ENCODE measurements at regions not wholly inside any gene's neighbourhood (a gene's known extent, or its start where the extent isn't known, plus 50 kb on each side); places are given as distances from the start of the nearest gene placed in this dataset.

DNA sequence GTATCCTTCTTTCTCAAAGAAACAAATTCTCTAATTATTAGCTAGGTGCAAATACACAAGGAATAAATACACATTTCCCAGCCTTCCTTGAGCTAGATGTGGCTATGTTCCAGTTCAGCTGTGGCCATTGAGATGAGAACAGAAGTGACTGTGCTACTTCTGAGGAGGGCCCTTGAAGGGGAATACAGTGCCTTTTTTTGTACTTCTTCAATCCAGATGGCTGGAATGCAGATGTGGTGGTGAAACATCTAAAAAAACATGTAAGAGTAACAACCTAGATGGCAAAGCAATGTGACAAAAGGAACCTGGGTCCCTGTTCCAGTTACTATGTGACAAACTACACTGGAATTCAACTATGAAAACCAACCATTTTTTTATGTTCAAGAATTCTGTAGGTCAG lies 115.4 kb upstream of the DST start:
- CTCF ChIA-PET = interaction anchor here (0.6 to 14.3 kb wide), 30 partner anchors 8 to 388 kb away, joined by 3 to 404 read pairs (median 6); partner anchors contain the start of gene DST

DNA sequence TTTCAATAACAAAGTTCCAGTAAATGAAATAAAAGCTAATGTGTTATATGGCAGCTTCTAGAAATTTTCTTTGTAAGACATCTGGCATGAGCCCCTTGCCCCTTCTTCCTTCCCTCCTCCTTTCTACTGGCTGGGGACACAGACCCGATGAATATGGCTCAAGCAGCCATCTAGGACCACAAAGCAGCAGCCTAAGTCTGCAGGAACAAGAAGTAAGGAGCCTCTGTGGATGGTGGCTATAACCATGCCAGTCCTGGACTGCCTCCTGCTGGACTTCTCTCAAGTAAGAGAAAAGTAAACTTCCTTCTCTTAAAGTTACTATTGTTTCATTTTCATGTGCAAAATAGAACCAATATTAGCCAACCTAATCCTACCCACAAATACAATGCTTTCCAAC lies 114.9 kb upstream of the DST start:
- POLR2A ChIA-PET = interaction anchor here (0.7 to 11.3 kb wide), 16 partner anchors 9 to 129 kb away, joined by 3 to 192 read pairs (median 3); no protein-coding TSS in a partner anchor
- CTCF ChIA-PET = interaction anchor here (0.6 to 14.3 kb wide), 37 partner anchors 9 to 478 kb away, joined by 3 to 404 read pairs (median 5); partner anchors contain the start of gene DST
- no peak overlapping the region for H3K4me3 Mint-ChIP-seq (ENCODE audit: unreplicated experiment)
- H3K4me1 Mint-ChIP-seq (ENCODE audit: insufficient read depth, unreplicated experiment) = peaks cover 21% of the 10 kb centered on the region
- H3K27ac Mint-ChIP-seq (ENCODE audit: low read depth, unreplicated experiment) = no peak overlapping the region
- intact Hi-C loops (cut with micrococcal nuclease) = loop anchor here (1.0 to 2.0 kb wide), 2 partner anchors 48 to 121 kb away; no protein-coding TSS in a partner anchor
- H3K27me3 Mint-ChIP-seq (ENCODE audit: insufficient read depth, unreplicated experiment) = no peaks in the 10 kb centered on the region
- H3K9me3 Mint-ChIP-seq (ENCODE audit: unreplicated experiment) = no peaks in the 10 kb centered on the region
- peak; percentile 69 for DNase-seq (ENCODE audit: unreplicated experiment)
- no TSS peak for BruUV-seq (replicated peaks)
- TF ChIP-seq, protein P1, sequence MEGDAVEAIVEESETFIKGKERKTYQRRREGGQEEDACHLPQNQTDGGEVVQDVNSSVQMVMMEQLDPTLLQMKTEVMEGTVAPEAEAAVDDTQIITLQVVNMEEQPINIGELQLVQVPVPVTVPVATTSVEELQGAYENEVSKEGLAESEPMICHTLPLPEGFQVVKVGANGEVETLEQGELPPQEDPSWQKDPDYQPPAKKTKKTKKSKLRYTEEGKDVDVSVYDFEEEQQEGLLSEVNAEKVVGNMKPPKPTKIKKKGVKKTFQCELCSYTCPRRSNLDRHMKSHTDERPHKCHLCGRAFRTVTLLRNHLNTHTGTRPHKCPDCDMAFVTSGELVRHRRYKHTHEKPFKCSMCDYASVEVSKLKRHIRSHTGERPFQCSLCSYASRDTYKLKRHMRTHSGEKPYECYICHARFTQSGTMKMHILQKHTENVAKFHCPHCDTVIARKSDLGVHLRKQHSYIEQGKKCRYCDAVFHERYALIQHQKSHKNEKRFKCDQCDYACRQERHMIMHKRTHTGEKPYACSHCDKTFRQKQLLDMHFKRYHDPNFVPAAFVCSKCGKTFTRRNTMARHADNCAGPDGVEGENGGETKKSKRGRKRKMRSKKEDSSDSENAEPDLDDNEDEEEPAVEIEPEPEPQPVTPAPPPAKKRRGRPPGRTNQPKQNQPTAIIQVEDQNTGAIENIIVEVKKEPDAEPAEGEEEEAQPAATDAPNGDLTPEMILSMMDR (IDR thresholded peaks at IDR 0.05; ENCODE audit: unreplicated experiment) = peak; percentile 66
- no peaks in the 10 kb centered on the region for H3K36me3 Mint-ChIP-seq (ENCODE audit: insufficient read depth, unreplicated experiment)

More for the DNA sequence above, 115.4 kb upstream of the DST start:
- Mint-ChIP-seq H3K36me3 (ENCODE audit: insufficient read depth, unreplicated experiment) (no peaks in the 10 kb centered on the region), H3K27ac (ENCODE audit: low read depth, unreplicated experiment) (no peak overlapping the region), H3K4me3 (ENCODE audit: unreplicated experiment) (no peak overlapping the region), H3K9me3 (ENCODE audit: unreplicated experiment) (no peaks in the 10 kb centered on the region), H3K27me3 (ENCODE audit: insufficient read depth, unreplicated experiment) (no peaks in the 10 kb centered on the region), H3K4me1 (ENCODE audit: insufficient read depth, unreplicated experiment) (peaks cover 21% of the 10 kb centered on the region)
- no TSS peak for BruUV-seq (replicated peaks)
- intact Hi-C loops (cut with micrococcal nuclease) = no loop called here
- POLR2A ChIA-PET = interaction anchor here (0.9 to 11.3 kb wide), 14 partner anchors 9 to 130 kb away, joined by 3 to 192 read pairs (median 3); partner anchors contain the start of gene DST
- no peak for DNase-seq (ENCODE audit: unreplicated experiment)
- TF ChIP-seq, protein P1 (IDR thresholded peaks at IDR 0.05; ENCODE audit: unreplicated experiment) = no peak

DNA sequence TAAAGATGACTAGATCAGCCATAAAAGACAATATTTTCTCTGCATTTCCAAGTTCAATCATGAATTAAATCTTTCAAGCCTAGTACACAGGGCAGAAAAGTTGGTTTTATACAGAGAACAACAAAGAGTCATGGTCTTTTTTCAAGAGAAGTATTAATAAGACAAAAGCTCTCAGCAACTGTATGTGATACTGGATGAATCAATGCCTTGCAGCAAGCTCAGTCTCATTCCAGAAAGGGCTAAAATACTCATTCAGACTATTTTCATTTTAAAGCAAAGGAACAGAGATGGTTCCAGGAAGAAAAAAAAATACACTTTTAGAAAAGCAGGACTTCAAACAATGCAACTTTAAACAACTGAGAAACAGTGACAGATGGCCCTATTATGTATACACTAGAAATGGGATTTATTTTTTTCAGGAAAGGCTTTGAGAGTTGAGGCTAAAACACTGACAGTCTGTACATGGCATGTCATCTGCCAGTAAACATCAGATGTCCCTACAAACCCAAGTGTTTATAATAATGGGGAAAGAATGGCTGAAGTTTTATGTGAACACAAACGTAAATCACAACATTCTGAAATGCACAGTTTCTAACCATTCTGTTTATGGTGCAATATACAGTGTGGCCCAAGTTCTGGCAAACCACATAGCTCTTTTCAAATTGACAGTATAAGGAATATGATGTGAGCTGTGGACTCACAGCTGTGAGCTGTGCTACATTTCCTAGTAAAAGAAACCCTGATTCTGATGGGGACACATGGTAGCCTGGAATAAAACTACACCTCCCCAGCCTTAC lies 114.3 kb upstream of the DST start:
- peaks cover 21% of the 10 kb centered on the region for H3K4me1 Mint-ChIP-seq (ENCODE audit: insufficient read depth, unreplicated experiment)
- peak overlapping the region; percentile 13 for H3K27ac Mint-ChIP-seq (ENCODE audit: low read depth, unreplicated experiment)
- BruUV-seq (replicated peaks) = no TSS peak
- POLR2A ChIA-PET = interaction anchor here (0.7 to 11.3 kb wide), 16 partner anchors 9 to 138 kb away, joined by 3 to 192 read pairs (median 3); no protein-coding TSS in a partner anchor
- intact Hi-C loops (cut with micrococcal nuclease) = loop anchor here (1.0 to 2.0 kb wide), 2 partner anchors 48 to 120 kb away; no protein-coding TSS in a partner anchor
- H3K27me3 Mint-ChIP-seq (ENCODE audit: insufficient read depth, unreplicated experiment) = no peaks in the 10 kb centered on the region
- H3K36me3 Mint-ChIP-seq (ENCODE audit: insufficient read depth, unreplicated experiment) = no peaks in the 10 kb centered on the region
- no peaks in the 10 kb centered on the region for H3K9me3 Mint-ChIP-seq (ENCODE audit: unreplicated experiment)
- no peak overlapping the region for H3K4me3 Mint-ChIP-seq (ENCODE audit: unreplicated experiment)
- no peak for DNase-seq (ENCODE audit: unreplicated experiment)
- CTCF ChIA-PET = interaction anchor here (0.6 to 14.3 kb wide), 33 partner anchors 9 to 478 kb away, joined by 3 to 404 read pairs (median 6); partner anchors contain the start of gene DST
- TF ChIP-seq, protein P1 (IDR thresholded peaks at IDR 0.05; ENCODE audit: unreplicated experiment) = no peak

DNA sequence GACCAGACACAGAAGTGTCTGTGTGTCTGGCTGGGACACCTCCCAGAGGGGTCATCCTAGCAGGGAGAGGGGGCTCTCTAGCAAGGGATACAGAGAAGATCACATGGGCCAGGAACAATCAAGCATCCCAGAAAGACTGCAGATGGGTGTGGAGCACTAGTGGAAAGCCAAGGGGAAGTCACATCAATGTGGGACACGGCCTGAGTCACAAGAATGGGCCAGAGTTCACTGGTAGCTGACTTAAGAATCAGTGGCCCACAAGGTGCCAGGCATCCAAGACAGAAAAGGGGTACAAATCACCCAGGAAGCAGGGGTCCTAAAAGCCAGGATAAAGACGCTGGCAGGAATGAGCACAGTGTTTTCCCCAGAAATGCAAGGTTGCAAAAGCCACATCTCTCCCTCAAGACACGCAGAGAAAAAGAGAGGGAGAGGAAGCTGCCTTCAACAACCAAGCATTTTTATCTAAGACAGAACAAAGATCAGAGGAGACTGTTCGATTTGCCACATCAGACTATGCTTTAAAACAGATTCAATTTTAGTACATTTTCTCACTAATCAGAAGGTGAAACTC lies 113.6 kb upstream of the DST start:
- POLR2A ChIA-PET = interaction anchor here (1.0 to 11.3 kb wide), 6 partner anchors 10 to 137 kb away, joined by 3 to 192 read pairs (median 6); no protein-coding TSS in a partner anchor
- Mint-ChIP-seq H3K4me1 (ENCODE audit: insufficient read depth, unreplicated experiment) (peaks cover 27% of the 10 kb centered on the region), H3K27ac (ENCODE audit: low read depth, unreplicated experiment) (peak overlapping the region; percentile 13), H3K36me3 (ENCODE audit: insufficient read depth, unreplicated experiment) (no peaks in the 10 kb centered on the region), H3K4me3 (ENCODE audit: unreplicated experiment) (no peak overlapping the region), H3K27me3 (ENCODE audit: insufficient read depth, unreplicated experiment) (no peaks in the 10 kb centered on the region), H3K9me3 (ENCODE audit: unreplicated experiment) (no peaks in the 10 kb centered on the region)
- intact Hi-C loops (cut with micrococcal nuclease) = loop anchor here (2.0 kb wide), 1 partner anchor 120 kb away; no protein-coding TSS in a partner anchor
- CTCF ChIA-PET = interaction anchor here (0.9 to 14.3 kb wide), 11 partner anchors 12 to 130 kb away, joined by 3 to 404 read pairs (median 15); no protein-coding TSS in a partner anchor
- BruUV-seq (replicated peaks) = no TSS peak
- no peak for DNase-seq (ENCODE audit: unreplicated experiment)
- TF ChIP-seq, protein P1 (IDR thresholded peaks at IDR 0.05; ENCODE audit: unreplicated experiment) = no peak

Data from MCF 10A (cell line).